ENCODE measurements at regions not wholly inside any gene's neighbourhood (a gene's known extent, or its start where the extent isn't known, plus 50 kb on each side); places are given as distances from the start of the nearest gene placed in this dataset.
"Not testable (repeated sequence)": the region's sequence is repeated elsewhere in the genome, so short reads cannot be mapped to it uniquely, and the experiment has no call there.

GRCh38 chr2:118425191-118425590, 336.9 kb downstream of the INSIG2 start:
- no peak overlapping the region for H3K4me3 ChIP-seq (replicated peaks in 1 of 2; ENCODE audit: low read depth in 2 of 2, low read length in 2 of 2)
- no peak for TF ChIP-seq CTCF (IDR thresholded peaks at IDR 0.05; ENCODE audit: low read depth, low read length)
- no peak for DNase-seq (ENCODE audit: low read depth in 2 of 2)

GRCh38 chr2:118423776-118424175, 335.5 kb downstream of the INSIG2 start:
- no peak for TF ChIP-seq CTCF (IDR thresholded peaks at IDR 0.05; ENCODE audit: low read depth, low read length)
- H3K4me3 ChIP-seq (replicated peaks in 1 of 2; ENCODE audit: low read depth in 2 of 2, low read length in 2 of 2): no peak overlapping the region
- DNase-seq (ENCODE audit: low read depth in 2 of 2): no peak

DNA sequence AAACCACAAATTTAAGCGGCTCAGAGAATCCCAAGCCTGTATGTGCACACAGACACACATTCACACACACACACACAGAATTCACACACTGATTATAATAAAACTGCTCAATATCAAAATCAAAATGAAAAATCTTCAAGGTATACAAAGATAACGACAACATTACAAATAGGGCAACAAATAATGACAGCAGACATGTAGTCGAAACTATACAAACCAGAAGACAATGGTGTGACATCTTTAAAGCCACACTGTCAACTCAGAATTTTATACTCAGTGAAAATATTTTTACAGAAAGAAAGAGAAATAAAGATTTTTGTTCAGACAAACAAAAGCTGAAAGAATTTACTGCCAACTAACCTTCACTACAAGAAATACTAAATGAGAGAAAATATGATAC, 333.4 kb downstream of the INSIG2 start:
- H3K4me3 ChIP-seq (replicated peaks in 1 of 2; ENCODE audit: low read depth in 2 of 2, low read length in 2 of 2): no peak overlapping the region
- no peak for DNase-seq (ENCODE audit: low read depth in 2 of 2)
- TF ChIP-seq CTCF (IDR thresholded peaks at IDR 0.05; ENCODE audit: low read depth, low read length): no peak

DNA sequence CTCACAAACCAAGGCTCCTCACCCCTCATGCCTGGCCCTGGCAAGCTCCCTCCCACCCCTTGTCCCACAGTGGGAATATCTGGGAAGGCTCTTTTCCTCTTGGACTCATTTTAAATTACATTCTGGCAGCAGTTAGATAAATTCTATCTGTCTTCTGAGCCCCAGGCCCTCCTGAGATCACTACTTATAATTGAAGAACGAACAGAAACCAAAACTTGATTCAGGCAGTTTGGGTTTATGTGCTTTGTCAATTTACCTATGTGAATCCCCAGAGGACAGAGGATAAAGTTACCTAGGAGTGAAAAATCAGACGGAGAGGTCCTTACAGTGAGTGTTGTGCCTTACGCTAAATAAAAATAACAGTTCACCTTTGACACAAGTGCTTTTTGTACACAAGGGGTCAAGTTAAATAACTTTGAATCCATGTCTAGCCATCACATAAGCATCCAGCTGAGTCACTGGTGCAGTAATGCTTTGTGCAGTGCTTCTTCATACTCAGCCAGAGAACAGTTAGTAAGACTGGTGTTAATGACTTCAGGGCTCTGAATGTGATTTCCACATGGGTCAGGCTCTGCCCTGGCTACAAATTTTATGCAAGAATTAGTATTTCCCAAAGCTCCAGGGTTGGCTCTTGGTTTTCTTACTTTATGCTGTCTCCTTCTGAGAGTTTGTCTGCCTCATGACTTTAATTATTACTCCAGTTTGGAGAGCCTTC, 329.3 kb downstream of the INSIG2 start:
- H3K4me3 ChIP-seq (replicated peaks in 1 of 2; ENCODE audit: low read depth in 2 of 2, low read length in 2 of 2): no peak overlapping the region
- no peak for TF ChIP-seq CTCF (IDR thresholded peaks at IDR 0.05; ENCODE audit: low read depth, low read length)
- DNase-seq (ENCODE audit: low read depth in 2 of 2): peak in 1 of 2 donors; percentile 63

- H3K4me3 ChIP-seq (replicated peaks in 1 of 2; ENCODE audit: low read depth in 2 of 2, low read length in 2 of 2); DNase-seq (ENCODE audit: low read depth in 2 of 2): not testable (repeated sequence)
These were observed 326.9 kb downstream of the INSIG2 start for GRCh38 chr2:118415186-118415585.

DNA sequence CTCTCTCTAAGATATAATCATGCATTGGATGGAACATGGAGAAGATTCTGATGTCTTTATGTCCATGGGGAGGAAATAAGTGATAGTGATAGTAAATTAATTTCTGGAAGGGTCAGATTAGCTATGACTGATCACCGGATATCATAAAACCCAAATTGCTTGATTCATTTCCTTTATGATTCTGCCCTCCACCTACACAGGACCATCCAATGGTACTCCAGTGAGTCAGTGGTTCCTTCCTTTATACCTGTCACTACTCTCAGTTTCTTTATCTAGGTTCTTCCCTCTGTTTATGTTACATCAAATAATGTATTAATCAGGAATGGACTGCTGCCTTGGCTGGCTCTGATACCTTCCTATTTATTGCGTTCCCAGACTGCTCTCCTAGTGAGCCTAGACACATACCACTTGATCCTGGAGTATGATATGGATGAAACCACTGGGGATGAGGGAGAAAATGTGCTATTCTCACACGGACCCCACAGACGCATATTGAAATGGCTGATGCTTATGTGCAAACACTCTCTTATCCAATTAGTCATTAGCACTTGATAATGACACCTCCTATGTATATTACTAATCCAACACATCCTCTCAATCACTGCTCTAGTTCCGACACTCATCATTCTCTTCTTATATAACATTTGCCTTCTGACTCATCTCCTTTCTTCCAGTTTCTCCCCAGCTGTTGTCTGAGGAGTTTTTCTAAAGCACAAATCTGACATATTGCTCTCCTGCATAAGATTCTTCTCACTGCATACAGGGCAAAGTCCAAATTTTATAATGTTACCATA, 315.6 kb downstream of the INSIG2 start:
- no peak for TF ChIP-seq CTCF (IDR thresholded peaks at IDR 0.05; ENCODE audit: low read depth, low read length)
- no peak for DNase-seq (ENCODE audit: low read depth in 2 of 2)
- no peak overlapping the region for H3K4me3 ChIP-seq (replicated peaks in 1 of 2; ENCODE audit: low read depth in 2 of 2, low read length in 2 of 2)

GRCh38 chr2:118388771-118389170, 300.5 kb downstream of the INSIG2 start:
- peak in 1 of 2 donors; percentile 74 for DNase-seq (ENCODE audit: low read depth in 2 of 2)
- H3K4me3 ChIP-seq (replicated peaks in 1 of 2; ENCODE audit: low read depth in 2 of 2, low read length in 2 of 2): no peak overlapping the region
- TF ChIP-seq CTCF (IDR thresholded peaks at IDR 0.05; ENCODE audit: low read depth, low read length): no peak

All from cardiac fibroblast (primary cell).